GM12878 (cell line): ENCODE measurements at regions not wholly inside any gene's neighbourhood (a gene's known extent, or its start where the extent isn't known, plus 50 kb on each side); places are given as distances from the start of the nearest gene placed in this dataset.

ENCODE experiments used
- ATAC-seq: fragments of 200-7000 bp; cut with Tn5 transposase; 3 replicates; pipeline ENCODE4 v1.9.1; 2020; ENCODE audit warnings: mild to moderate bottlenecking, moderate library complexity
- BruUV-seq: library from RNA; stranded (reverse); fragments of 400-500 nt; replicated peaks from 2 replicates; lab custom pipeline; 2021; lab: Mats Ljungman, UMichigan
- CTCF ChIA-PET: fragments of 300-600 bp; sonication (Branson Sonifier 250); formaldehyde crosslinking; extraction: SDS; loops from one replicate; lab custom pipeline; 2021; ENCODE audit warnings: inconsistent platforms; lab: Yijun Ruan, JAX
- POLR2A ChIA-PET: fragments of 350-600 bp; formaldehyde crosslinking; extraction: SDS; loops from one replicate; lab custom pipeline; 2021; ENCODE audit warnings: inconsistent platforms; lab: Charles Lee
- RAD21 ChIA-PET: fragments of 300-600 bp; sonication (Branson Sonifier 250); formaldehyde crosslinking; loops from one replicate; lab custom pipeline; 2023; ENCODE audit warnings: antibody characterized with exemption; ENCODE audit not compliant: unreplicated experiment; lab: Charles Lee
- SMC1A ChIA-PET: fragments of 300-600 bp; sonication (Branson Sonifier 250); formaldehyde crosslinking; loops from one replicate; lab custom pipeline; 2023; ENCODE audit not compliant: unreplicated experiment, uncharacterized antibody; lab: Charles Lee
- DNase-seq: peaks from one replicate; pipeline ENCODE4 v3.0.0-alpha.2; 2011; ENCODE audit warnings: low read depth, low spot score
- FAIRE-seq: peaks from 3 replicates; lab custom pipeline; 2011; peaks lifted over from hg19 to GRCh38; lab: Jason Lieb, UNC
- H2AFZ ChIP-seq: 2 replicates; pipeline ENCODE4 v1.6.0; 2011; ENCODE audit warnings: low read depth, low read length, control low read depth; ENCODE audit not compliant: control insufficient read depth
- H3K27ac ChIP-seq: 2 replicates; pipeline ENCODE4 v1.5.1; 2011; ENCODE audit warnings: control low read depth; ENCODE audit not compliant: control insufficient read depth, insufficient read depth
- H3K27me3 ChIP-seq, 2 experiments: replicated peaks in 1 of 2; 2 replicates each; pipeline versions ENCODE4 v1.6.0 to v1.6.1; 2011; ENCODE audit warnings: low read length in 1 of 2; ENCODE audit not compliant: control insufficient read depth in 2 of 2, insufficient read depth in 2 of 2
- H3K36me3 ChIP-seq, 2 experiments: 2 replicates each; pipeline ENCODE4 v1.5.1; 2011; ENCODE audit warnings: low read length in 1 of 2; ENCODE audit not compliant: control insufficient read depth in 2 of 2, insufficient read depth in 2 of 2
- H3K4me1 ChIP-seq: 2 replicates; pipeline ENCODE4 v1.6.1; 2011; ENCODE audit warnings: mild to moderate bottlenecking, low read length, moderate library complexity, mixed read lengths; ENCODE audit not compliant: control insufficient read depth, insufficient read depth
- H3K4me2 ChIP-seq: 2 replicates; pipeline ENCODE4 v1.6.0; 2011; ENCODE audit warnings: control low read depth; ENCODE audit not compliant: control insufficient read depth, insufficient read depth
- H3K4me3 ChIP-seq: fragments of 200-600 bp; sonication (generic); 2 replicates; pipeline ENCODE4 v1.5.1; 2016
- H3K79me2 ChIP-seq: 2 replicates; pipeline ENCODE4 v1.6.0; 2011; ENCODE audit warnings: low read length; ENCODE audit not compliant: control insufficient read depth, insufficient read depth
- H3K9ac ChIP-seq: 2 replicates; pipeline ENCODE4 v1.8.0; 2011; ENCODE audit warnings: low read length, control low read depth, mixed read lengths; ENCODE audit not compliant: control insufficient read depth, insufficient read depth
- H3K9me3 ChIP-seq: replicated peaks from 3 replicates; pipeline ENCODE4 v1.5.1; 2011; ENCODE audit warnings: mild to moderate bottlenecking, low read length; ENCODE audit not compliant: control insufficient read depth, insufficient read depth
- H4K20me1 ChIP-seq: 2 replicates; pipeline ENCODE4 v1.6.0; 2011; ENCODE audit not compliant: control insufficient read depth, insufficient read depth
- BACH1 ChIP-seq: fragments of 450-650 bp; IDR thresholded peaks from 2 replicates; pipeline ENCODE4 v1.6.1; 2017; ENCODE audit warnings: mild to moderate bottlenecking, borderline replicate concordance
- CEBPB ChIP-seq, 2 experiments: fragments of 150-350 bp in 1 of 2; IDR thresholded peaks; 2 replicates each; pipeline ENCODE4 v1.6.1; 2012 to 2014; ENCODE audit warnings: low read depth in 2 of 2, low read length in 2 of 2, borderline replicate concordance in 1 of 2, inconsistent platforms in 1 of 2
- CREB1 ChIP-seq: IDR thresholded peaks from 2 replicates; pipeline ENCODE4 v1.6.1; 2012; ENCODE audit warnings: low read depth, mild to moderate bottlenecking, inconsistent platforms
- DPF2 ChIP-seq: fragments of 450-650 bp; IDR thresholded peaks from 2 replicates; pipeline ENCODE4 v1.6.1; 2017; ENCODE audit warnings: mild to moderate bottlenecking
- E2F4 ChIP-seq: IDR thresholded peaks from 2 replicates; pipeline ENCODE4 v1.6.1; 2012; ENCODE audit warnings: low read depth, low read length, improper control_type of control experiment
- HCFC1 ChIP-seq: fragments of 150-350 bp; IDR thresholded peaks from 2 replicates; pipeline ENCODE4 v1.6.1; 2014; ENCODE audit warnings: low read length
- NFXL1 ChIP-seq: fragments of 450-650 bp; IDR thresholded peaks from 2 replicates; pipeline ENCODE4 v1.6.1; 2017; ENCODE audit warnings: antibody characterized with exemption, mild to moderate bottlenecking, borderline replicate concordance
- PAX5 ChIP-seq: IDR thresholded peaks from 2 replicates; pipeline ENCODE4 v1.6.1; 2011; ENCODE audit warnings: low read depth, low read length, borderline replicate concordance
- RAD51 ChIP-seq: fragments of 450-650 bp; IDR thresholded peaks from 2 replicates; pipeline ENCODE4 v1.6.1; 2016; ENCODE audit warnings: moderate library complexity, mild to moderate bottlenecking, inconsistent platforms
- RELA ChIP-seq: fragments of 450-650 bp; IDR thresholded peaks from 2 replicates; pipeline ENCODE4 v1.8.0; 2014; ENCODE audit warnings: borderline replicate concordance; ENCODE audit not compliant: partially characterized antibody
- SIN3A ChIP-seq: IDR thresholded peaks from 2 replicates; pipeline ENCODE4 v1.6.1; 2012; ENCODE audit warnings: low read depth, low read length, improper control_type of control experiment
- ZBED1 ChIP-seq: IDR thresholded peaks from 2 replicates; pipeline ENCODE4 v1.6.1; 2016; ENCODE audit warnings: borderline replicate concordance
- ZNF274 ChIP-seq: IDR thresholded peaks from one replicate; pipeline ENCODE4 v1.8.0; 2011; ENCODE audit not compliant: insufficient read length, insufficient read depth
- WGBS: methylation state at CpG from one replicate; pipeline ENCODE4 v1.1.6; 2016; ENCODE audit warnings: low lambda C conversion rate; ENCODE audit not compliant: insufficient replicate concordance, insufficient coverage; ENCODE audit errors: missing lambda C conversion rate; 5-methylcytosine and 5-hydroxymethylcytosine counted together
- in situ Hi-C: fragments of 300-500 bp; cut with MboI; formaldehyde crosslinking; loops from 9 replicates; pipeline ENCODE4 v1.14.3; 2018; ENCODE audit warnings: mixed read lengths
- intact Hi-C: fragments of 100-400 bp; cut with micrococcal nuclease; formaldehyde crosslinking; loops from one replicate; pipeline ENCODE4 v1.14.2; 2022; ENCODE audit not compliant: unreplicated experiment
- TF ChIP-seq, protein P1 (sequence below): IDR thresholded peaks from 2 replicates; pipeline ENCODE4 v1.6.1; 2011; ENCODE audit warnings: low read depth, mild to moderate bottlenecking, low read length, moderate library complexity, borderline replicate concordance; ENCODE audit errors: extremely low read depth
- TF ChIP-seq, protein P2 (sequence below): fragments of 450-650 bp; conservative IDR thresholded peaks from 2 replicates; pipeline ENCODE4 v1.6.1; 2017; ENCODE audit warnings: mild to moderate bottlenecking, moderate library complexity

GRCh38 chr21:27164208-27165177 is 197.6 kb upstream of the ADAMTS5 start:
- DNase-seq (no peak), FAIRE-seq (no peak), ATAC-seq (no peak)
- SMC1A ChIA-PET = no interaction called here
- in situ Hi-C loops = no loop called here
- intact Hi-C loops = no loop called here
- TF ChIP-seq, protein P1, sequence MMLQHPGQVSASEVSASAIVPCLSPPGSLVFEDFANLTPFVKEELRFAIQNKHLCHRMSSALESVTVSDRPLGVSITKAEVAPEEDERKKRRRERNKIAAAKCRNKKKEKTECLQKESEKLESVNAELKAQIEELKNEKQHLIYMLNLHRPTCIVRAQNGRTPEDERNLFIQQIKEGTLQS = no peak
- no peak for TF ChIP-seq ZNF274
- no peak for TF ChIP-seq DPF2
- no peak for TF ChIP-seq RAD51
- no peak for TF ChIP-seq E2F4
- no peak for TF ChIP-seq ZBED1
- no peak for TF ChIP-seq BACH1
- TF ChIP-seq, protein P2, sequence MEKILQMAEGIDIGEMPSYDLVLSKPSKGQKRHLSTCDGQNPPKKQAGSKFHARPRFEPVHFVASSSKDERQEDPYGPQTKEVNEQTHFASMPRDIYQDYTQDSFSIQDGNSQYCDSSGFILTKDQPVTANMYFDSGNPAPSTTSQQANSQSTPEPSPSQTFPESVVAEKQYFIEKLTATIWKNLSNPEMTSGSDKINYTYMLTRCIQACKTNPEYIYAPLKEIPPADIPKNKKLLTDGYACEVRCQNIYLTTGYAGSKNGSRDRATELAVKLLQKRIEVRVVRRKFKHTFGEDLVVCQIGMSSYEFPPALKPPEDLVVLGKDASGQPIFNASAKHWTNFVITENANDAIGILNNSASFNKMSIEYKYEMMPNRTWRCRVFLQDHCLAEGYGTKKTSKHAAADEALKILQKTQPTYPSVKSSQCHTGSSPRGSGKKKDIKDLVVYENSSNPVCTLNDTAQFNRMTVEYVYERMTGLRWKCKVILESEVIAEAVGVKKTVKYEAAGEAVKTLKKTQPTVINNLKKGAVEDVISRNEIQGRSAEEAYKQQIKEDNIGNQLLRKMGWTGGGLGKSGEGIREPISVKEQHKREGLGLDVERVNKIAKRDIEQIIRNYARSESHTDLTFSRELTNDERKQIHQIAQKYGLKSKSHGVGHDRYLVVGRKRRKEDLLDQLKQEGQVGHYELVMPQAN = no peak
- TF ChIP-seq PAX5 = no peak
- TF ChIP-seq SIN3A = no peak
- TF ChIP-seq HCFC1 = no peak
- TF ChIP-seq CEBPB (IDR thresholded peaks at IDR 0.05; ENCODE audit: borderline replicate concordance in 1 of 2, low read depth in 2 of 2, low read length in 2 of 2) = no peak
- TF ChIP-seq CREB1 = no peak
- TF ChIP-seq NFXL1 = no peak
- TF ChIP-seq RELA = no peak
- H3K36me3 ChIP-seq = no peaks in the 10 kb centered on the region
- H3K4me1 ChIP-seq = no peaks in the 10 kb centered on the region
- POLR2A ChIA-PET = no interaction called here
- H4K20me1 ChIP-seq = no peaks in the 10 kb centered on the region
- WGBS = 20% methylated on average over 7 of the region's 7 CpGs
- RAD21 ChIA-PET = no interaction called here
- BruUV-seq = no TSS peak
- H3K9me3 ChIP-seq = no peaks in the 10 kb centered on the region
- CTCF ChIA-PET = no interaction called here
- no peak overlapping the region for H3K4me2 ChIP-seq
- H2AFZ ChIP-seq = no peak overlapping the region
- H3K4me3 ChIP-seq = no peak overlapping the region
- no peaks in the 10 kb centered on the region for H3K27me3 ChIP-seq
- no peak overlapping the region for H3K27ac ChIP-seq
- no peak overlapping the region for H3K9ac ChIP-seq
- H3K79me2 ChIP-seq = no peaks in the 10 kb centered on the region
